Small intestine (tissue), 7 donors: ENCODE measurements at regions not wholly inside any gene's neighbourhood (a gene's known extent, or its start where the extent isn't known, plus 50 kb on each side); places are given as distances from the start of the nearest gene placed in this dataset.
"Not testable (repeated sequence)": the region's sequence is repeated elsewhere in the genome, so short reads cannot be mapped to it uniquely, and the experiment has no call there.

Source experiments
- DNase-seq, 2 donors: peaks; one replicate each; pipeline versions ENCODE4 v3.0.0 to v3.0.0-alpha.2; 2013
- FAIRE-seq: peaks from 2 replicates; lab custom pipeline; 2012; peaks lifted over from hg19 to GRCh38; lab: Jason Lieb, UNC
- H3K27ac ChIP-seq, 3 donors: one replicate each; pipeline ENCODE4 v1.5.1; 2013; ENCODE audit warnings: low read length in 2 of 3, mild to moderate bottlenecking in 2 of 3, control low read depth in 1 of 3, inconsistent platforms in 1 of 3, low read depth in 1 of 3, moderate library complexity in 1 of 3
- H3K27me3 ChIP-seq, 3 donors: one replicate each; pipeline ENCODE4 v1.6.1; 2013; ENCODE audit warnings: low read length in 3 of 3, inconsistent platforms in 1 of 3; ENCODE audit not compliant: control insufficient read depth in 3 of 3, insufficient read depth in 3 of 3
- H3K36me3 ChIP-seq, 3 donors: one replicate each; pipeline ENCODE4 v1.6.1; 2013; ENCODE audit warnings: low read length in 3 of 3, inconsistent platforms in 1 of 3, low read depth in 1 of 3, mild to moderate bottlenecking in 1 of 3, moderate library complexity in 1 of 3; ENCODE audit not compliant: control insufficient read depth in 3 of 3, insufficient read depth in 2 of 3
- H3K4me1 ChIP-seq, 3 donors: one replicate each; pipeline ENCODE4 v1.6.1; 2013; ENCODE audit warnings: low read length in 2 of 3, inconsistent platforms in 1 of 3, low read depth in 1 of 3, mild to moderate bottlenecking in 1 of 3, moderate library complexity in 1 of 3; ENCODE audit not compliant: control insufficient read depth in 3 of 3, insufficient read depth in 2 of 3
- H3K4me3 ChIP-seq, 3 donors: one replicate each; pipeline ENCODE4 v1.5.1; 2013; ENCODE audit warnings: low read length in 3 of 3, control low read depth in 1 of 3, inconsistent platforms in 1 of 3, low read depth in 1 of 3, mild to moderate bottlenecking in 1 of 3, moderate library complexity in 1 of 3
- H3K9me3 ChIP-seq, 2 donors: one replicate each; pipeline ENCODE4 v1.6.1; 2013; ENCODE audit warnings: low read depth in 1 of 2, low read length in 1 of 2; ENCODE audit not compliant: control insufficient read depth in 2 of 2, insufficient read depth in 1 of 2
- WGBS, 3 donors: extraction: QIAGEN DNeasy Blood & Tissue Kit; methylation state at CpG; one replicate each; pipeline ENCODE4 v1.1.7; 2013; 5-methylcytosine and 5-hydroxymethylcytosine counted together
- donor health status: healthy with polysubstance abuse.
- donor health status: control.
- donor health status: control.
- donor health status: Bipolar disorder and iron deficiency.
- donor health status: healthy.

GRCh38 chr6:164751395-164751794, 558.0 kb downstream of the C6orf118 start:
- Histone ChIP-seq H3K27ac (no peak overlapping the region), H3K4me1 (no peaks in the 10 kb centered on the region), H3K9me3 (peaks cover 3 to 12% of the 10 kb centered on the region in 2 donors), H3K36me3 (no peaks in the 10 kb centered on the region), H3K4me3 (no peak overlapping the region), H3K27me3 (no peaks in the 10 kb centered on the region)
- FAIRE-seq = no peak
- no peak for DNase-seq
- 75 to 90% (median 79%) methylated on average over 5 of the region's 5 CpGs for WGBS, 3 donors

- H3K27ac ChIP-seq = no peak overlapping the region
- peaks cover 3 to 15% of the 10 kb centered on the region in 2 donors for H3K9me3 ChIP-seq
- H3K36me3 ChIP-seq = no peaks in the 10 kb centered on the region
- FAIRE-seq = no peak
- no peak for DNase-seq
- no peaks in the 10 kb centered on the region for H3K27me3 ChIP-seq
- WGBS, 3 donors = 40 to 70% (median 52%) methylated on average over 3 of the region's 3 CpGs
- no peak overlapping the region for H3K4me3 ChIP-seq
- no peaks in the 10 kb centered on the region for H3K4me1 ChIP-seq
Measured at GRCh38 chr6:164750128-164750527, 559.3 kb downstream of the C6orf118 start.

- H3K27me3 ChIP-seq = no peaks in the 10 kb centered on the region
- no peaks in the 10 kb centered on the region for H3K4me1 ChIP-seq
- DNase-seq (no peak), FAIRE-seq (no peak)
- no peak overlapping the region for H3K27ac ChIP-seq
- no peaks in the 10 kb centered on the region for H3K36me3 ChIP-seq
- WGBS, 3 donors = 41 to 45% (median 43%) methylated on average over 9 of the region's 9 CpGs
- H3K4me3 ChIP-seq = no peak overlapping the region
- peaks cover 3 to 20% of the 10 kb centered on the region in 2 donors for H3K9me3 ChIP-seq
Measured at GRCh38 chr6:164749221-164750064, 560.0 kb downstream of the C6orf118 start.

GRCh38 chr6:164744301-164744700, 565.1 kb downstream of the C6orf118 start:
- no peak for DNase-seq
- Histone ChIP-seq H3K36me3 (no peaks in the 10 kb centered on the region), H3K9me3 (peaks cover 1 to 16% of the 10 kb centered on the region in 2 donors), H3K4me1 (no peaks in the 10 kb centered on the region), H3K27ac (no peak overlapping the region), H3K4me3 (no peak overlapping the region), H3K27me3 (no peaks in the 10 kb centered on the region)
- 76 to 81% (median 78%) methylated on average over 4 of the region's 4 CpGs for WGBS, 3 donors
- FAIRE-seq = no peak

GRCh38 chr6:164741938-164742451, 567.4 kb downstream of the C6orf118 start:
- no peaks in the 10 kb centered on the region for H3K4me1 ChIP-seq
- DNase-seq (no peak), FAIRE-seq (no peak)
- H3K9me3 ChIP-seq = peaks cover 0 to 25% of the 10 kb centered on the region in 2 donors
- H3K27me3 ChIP-seq = no peaks in the 10 kb centered on the region
- no peaks in the 10 kb centered on the region for H3K36me3 ChIP-seq
- no peak overlapping the region for H3K4me3 ChIP-seq
- WGBS, 3 donors = 75 to 89% (median 82%) methylated on average over 3 of the region's 3 CpGs
- no peak overlapping the region for H3K27ac ChIP-seq

GRCh38 chr6:164736090-164736489, 573.3 kb downstream of the C6orf118 start:
- DNase-seq, H3K36me3 ChIP-seq, H3K4me3 ChIP-seq, FAIRE-seq, H3K27me3 ChIP-seq, H3K4me1 ChIP-seq, H3K27ac ChIP-seq: not testable (repeated sequence)
- peaks cover 0 to 18% of the 10 kb centered on the region in 2 donors for H3K9me3 ChIP-seq
- 93 to 97% (median 95%) methylated on average over 21 to 25 of the region's 25 CpGs for WGBS, 3 donors

- Histone ChIP-seq H3K36me3 (no peaks in the 10 kb centered on the region), H3K27ac (no peak overlapping the region), H3K9me3 (peaks cover 0 to 21% of the 10 kb centered on the region in 2 donors), H3K4me1 (no peaks in the 10 kb centered on the region), H3K4me3 (no peak overlapping the region), H3K27me3 (no peaks in the 10 kb centered on the region)
- FAIRE-seq = no peak
- no peak for DNase-seq
- 47 to 68% (median 56%) methylated on average over 4 of the region's 4 CpGs for WGBS, 3 donors
Measured at GRCh38 chr6:164731539-164731938, 577.9 kb downstream of the C6orf118 start.

- 34 to 51% (median 40%) methylated on average over 4 of the region's 4 CpGs for WGBS, 3 donors
- DNase-seq (no peak), FAIRE-seq (no peak)
Measured at GRCh38 chr6:164721460-164721859, 587.9 kb downstream of the C6orf118 start.

More at GRCh38 chr6:164721460-164721859, 587.9 kb downstream of the C6orf118 start:
- Histone ChIP-seq H3K27ac (no peak overlapping the region), H3K4me3 (no peak overlapping the region), H3K4me1 (no peaks in the 10 kb centered on the region), H3K36me3 (no peaks in the 10 kb centered on the region), H3K9me3 (no peaks in the 10 kb centered on the region), H3K27me3 (no peaks in the 10 kb centered on the region)
